ENCODE measurements at regions not wholly inside any gene's neighbourhood (a gene's known extent, or its start where the extent isn't known, plus 50 kb on each side); places are given as distances from the start of the nearest gene placed in this dataset.

- Mint-ChIP-seq H3K4me1 (ENCODE audit: unreplicated experiment) (peaks cover 23% of the 10 kb centered on the region), H3K27ac (ENCODE audit: unreplicated experiment) (no peak overlapping the region), H3K36me3 (ENCODE audit: unreplicated experiment) (no peaks in the 10 kb centered on the region), H3K9me3 (ENCODE audit: unreplicated experiment) (no peaks in the 10 kb centered on the region), H3K4me3 (ENCODE audit: unreplicated experiment) (no peak overlapping the region), H3K27me3 (ENCODE audit: unreplicated experiment) (no peaks in the 10 kb centered on the region)
- DNase-seq (ENCODE audit: extremely low spot score, unreplicated experiment): no peak
- no peak for TF ChIP-seq CTCF (IDR thresholded peaks at IDR 0.05)
Observed at GRCh38 chr3:156609546-156609945, 54.6 kb upstream of the SSR3 start.

- H3K9me3 Mint-ChIP-seq (ENCODE audit: unreplicated experiment): no peaks in the 10 kb centered on the region
- H3K27me3 Mint-ChIP-seq (ENCODE audit: unreplicated experiment): no peaks in the 10 kb centered on the region
- peaks cover 19% of the 10 kb centered on the region for H3K4me1 Mint-ChIP-seq (ENCODE audit: unreplicated experiment)
- DNase-seq (ENCODE audit: extremely low spot score, unreplicated experiment): no peak
- no peak for TF ChIP-seq CTCF (IDR thresholded peaks at IDR 0.05)
- no peak overlapping the region for H3K4me3 Mint-ChIP-seq (ENCODE audit: unreplicated experiment)
- no peaks in the 10 kb centered on the region for H3K36me3 Mint-ChIP-seq (ENCODE audit: unreplicated experiment)
- no peak overlapping the region for H3K27ac Mint-ChIP-seq (ENCODE audit: unreplicated experiment)
Observed at GRCh38 chr3:156608601-156609514, 53.9 kb upstream of the SSR3 start.

GRCh38 chr3:156606729-156607128 lies 51.8 kb upstream of the SSR3 start:
- DNase-seq (ENCODE audit: extremely low spot score, unreplicated experiment): no peak
- Mint-ChIP-seq H3K36me3 (ENCODE audit: unreplicated experiment) (no peaks in the 10 kb centered on the region), H3K9me3 (ENCODE audit: unreplicated experiment) (no peaks in the 10 kb centered on the region), H3K27me3 (ENCODE audit: unreplicated experiment) (no peaks in the 10 kb centered on the region), H3K4me3 (ENCODE audit: unreplicated experiment) (no peak overlapping the region), H3K27ac (ENCODE audit: unreplicated experiment) (peak overlapping the region; percentile 89), H3K4me1 (ENCODE audit: unreplicated experiment) (peaks cover 27% of the 10 kb centered on the region)
- no peak for TF ChIP-seq CTCF (IDR thresholded peaks at IDR 0.05)

- peak overlapping the region; percentile 69 for H3K4me3 Mint-ChIP-seq (ENCODE audit: unreplicated experiment)
- H3K4me1 Mint-ChIP-seq (ENCODE audit: unreplicated experiment): peaks cover 29% of the 10 kb centered on the region
- H3K27me3 Mint-ChIP-seq (ENCODE audit: unreplicated experiment): no peaks in the 10 kb centered on the region
- DNase-seq (ENCODE audit: extremely low spot score, unreplicated experiment): no peak
- no peaks in the 10 kb centered on the region for H3K9me3 Mint-ChIP-seq (ENCODE audit: unreplicated experiment)
- no peaks in the 10 kb centered on the region for H3K36me3 Mint-ChIP-seq (ENCODE audit: unreplicated experiment)
- peak overlapping the region; percentile 89 for H3K27ac Mint-ChIP-seq (ENCODE audit: unreplicated experiment)
- TF ChIP-seq CTCF (IDR thresholded peaks at IDR 0.05): no peak
Observed at GRCh38 chr3:156605686-156606605, 51.0 kb upstream of the SSR3 start.

Measured in osteocyte (in vitro differentiated cells).